Chondrocyte (in vitro differentiated cells): ENCODE measurements at regions not wholly inside any gene's neighbourhood (a gene's known extent, or its start where the extent isn't known, plus 50 kb on each side); places are given as distances from the start of the nearest gene placed in this dataset.

Experiments used
- DNase-seq: peaks from one replicate; pipeline ENCODE4 v3.0.0; 2021; ENCODE audit warnings: mixed read lengths, low spot score
- H3K27ac Mint-ChIP-seq: one replicate; pipeline ENCODE4 v1.8.0; 2021; ENCODE audit warnings: mild to moderate bottlenecking, moderate library complexity, mixed read lengths; ENCODE audit not compliant: unreplicated experiment
- H3K27me3 Mint-ChIP-seq: 2 replicates; pipeline ENCODE4 v1.8.0; 2021; ENCODE audit warnings: low read depth, mixed read lengths
- H3K36me3 Mint-ChIP-seq: 2 replicates; pipeline ENCODE4 v1.8.0; 2021; ENCODE audit warnings: low read depth, mixed read lengths
- H3K4me1 Mint-ChIP-seq: 2 replicates; pipeline ENCODE4 v1.8.0; 2021; ENCODE audit warnings: low read depth, mild to moderate bottlenecking, mixed read lengths
- H3K4me3 Mint-ChIP-seq: one replicate; pipeline ENCODE4 v1.8.0; 2021; ENCODE audit warnings: mild to moderate bottlenecking, moderate library complexity, mixed read lengths; ENCODE audit not compliant: unreplicated experiment
- H3K9me3 Mint-ChIP-seq: 2 replicates; pipeline ENCODE4 v1.8.0; 2021; ENCODE audit warnings: low read depth, mixed read lengths
- CTCF ChIP-seq: fragments of 200-600 bp; sonication (generic); IDR thresholded peaks from 2 replicates; pipeline ENCODE4 v1.5.0; 2021; ENCODE audit warnings: antibody characterized with exemption, mild to moderate bottlenecking, moderate library complexity

DNA sequence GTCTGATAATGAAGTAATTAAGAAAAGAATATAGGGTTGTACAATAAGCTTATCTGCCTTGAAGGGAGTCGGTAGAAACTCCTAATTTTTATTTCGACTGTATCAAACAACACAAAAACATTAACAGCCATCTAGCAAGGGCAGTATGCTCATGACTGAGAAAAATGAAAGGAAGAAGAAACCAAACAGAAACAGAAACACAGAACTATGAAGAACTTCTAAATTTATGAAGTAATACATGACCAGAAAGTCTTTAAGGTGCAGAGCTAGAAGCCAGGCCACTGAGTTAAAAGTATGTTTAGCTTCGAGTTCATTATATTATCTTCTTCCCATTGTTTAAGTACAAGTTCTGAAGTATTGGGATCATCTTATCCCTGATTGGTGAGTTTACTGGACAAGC, 367.3 kb upstream of the C9orf72 start:
- DNase-seq = no peak
- Mint-ChIP-seq H3K27me3 (peaks cover 6% of the 10 kb centered on the region), H3K9me3 (no peaks in the 10 kb centered on the region), H3K4me3 (no peak overlapping the region), H3K27ac (no peak overlapping the region), H3K4me1 (no peaks in the 10 kb centered on the region), H3K36me3 (no peaks in the 10 kb centered on the region)
- TF ChIP-seq CTCF = no peak

DNA sequence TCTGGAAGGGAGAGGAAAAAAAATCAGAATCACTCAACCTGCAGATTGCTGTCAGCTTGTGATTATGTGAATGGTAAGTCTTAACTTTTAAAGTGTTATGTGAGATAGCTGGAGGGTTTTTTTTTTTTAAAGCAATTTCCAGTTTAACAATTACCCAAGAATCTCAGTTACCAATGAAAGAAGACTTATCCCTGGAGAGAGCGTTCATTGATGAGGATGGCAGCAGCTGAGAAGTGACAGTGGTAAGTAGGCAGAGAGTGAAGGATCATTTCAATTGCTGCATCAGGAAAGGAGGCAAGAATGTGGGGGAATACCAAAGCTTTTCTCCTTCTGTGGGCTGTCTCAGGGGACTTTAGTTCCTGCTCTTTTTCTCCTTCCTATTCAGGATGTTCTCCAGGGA, 370.2 kb upstream of the C9orf72 start:
- H3K27me3 Mint-ChIP-seq = peaks cover 4% of the 10 kb centered on the region
- no peak for DNase-seq
- no peaks in the 10 kb centered on the region for H3K9me3 Mint-ChIP-seq
- no peak for TF ChIP-seq CTCF
- no peaks in the 10 kb centered on the region for H3K36me3 Mint-ChIP-seq
- H3K4me3 Mint-ChIP-seq = no peak overlapping the region
- H3K4me1 Mint-ChIP-seq = no peaks in the 10 kb centered on the region
- H3K27ac Mint-ChIP-seq = no peak overlapping the region

DNA sequence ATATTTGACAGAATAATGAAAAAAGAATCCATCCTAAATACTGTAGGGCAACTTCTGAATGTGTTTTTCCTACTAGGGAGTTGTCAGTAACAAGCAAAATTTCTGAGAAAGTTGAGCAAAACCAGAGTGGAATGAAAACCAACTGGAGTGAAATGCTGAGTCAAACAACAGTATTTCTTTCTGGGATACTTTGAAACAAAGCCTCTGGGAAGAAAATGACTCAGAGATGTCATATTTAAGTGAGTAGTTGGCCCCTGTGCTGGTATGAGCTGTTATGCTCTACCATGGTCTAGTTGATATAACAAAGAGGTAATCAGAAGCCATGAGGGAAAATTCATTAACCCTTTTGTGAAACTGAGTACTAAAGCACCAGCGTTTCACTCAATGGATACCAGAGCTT, 372.1 kb upstream of the C9orf72 start:
- Mint-ChIP-seq H3K4me3 (no peak overlapping the region), H3K27ac (no peak overlapping the region), H3K9me3 (no peaks in the 10 kb centered on the region), H3K36me3 (no peaks in the 10 kb centered on the region), H3K27me3 (peaks cover 2% of the 10 kb centered on the region), H3K4me1 (no peaks in the 10 kb centered on the region)
- TF ChIP-seq CTCF = no peak
- DNase-seq = no peak

- no peak for TF ChIP-seq CTCF
- peaks cover 2% of the 10 kb centered on the region for H3K27me3 Mint-ChIP-seq
Observed at GRCh38 chr9:27950382-27950781, 377.1 kb upstream of the C9orf72 start.

GRCh38 chr9:27954858-27955257, 381.6 kb upstream of the C9orf72 start:
- TF ChIP-seq CTCF = no peak
- Mint-ChIP-seq H3K4me3 (no peak overlapping the region), H3K36me3 (no peaks in the 10 kb centered on the region), H3K27ac (no peak overlapping the region), H3K27me3 (peaks cover 2% of the 10 kb centered on the region), H3K9me3 (no peaks in the 10 kb centered on the region), H3K4me1 (no peaks in the 10 kb centered on the region)
- no peak for DNase-seq

More at GRCh38 chr9:27950382-27950781, 377.1 kb upstream of the C9orf72 start:
- H3K4me1 Mint-ChIP-seq = no peaks in the 10 kb centered on the region
- H3K9me3 Mint-ChIP-seq = no peaks in the 10 kb centered on the region
- H3K4me3 Mint-ChIP-seq = no peak overlapping the region
- no peak for DNase-seq
- H3K27ac Mint-ChIP-seq = no peak overlapping the region
- no peaks in the 10 kb centered on the region for H3K36me3 Mint-ChIP-seq
